Peyer's patch (tissue), 4 donors: ENCODE measurements at regions not wholly inside any gene's neighbourhood (a gene's known extent, or its start where the extent isn't known, plus 50 kb on each side); places are given as distances from the start of the nearest gene placed in this dataset.
"Not testable (repeated sequence)": the region's sequence is repeated elsewhere in the genome, so short reads cannot be mapped to it uniquely, and the experiment has no call there.

Experiments used
- CTCF ChIP-seq, 6 experiments: fragments of 450-650 bp in 4 of 6; fragments of 200-600 bp in 2 of 6; sonication (generic) in 1 of 6; IDR thresholded peaks; one replicate each; pipeline ENCODE4 v1.5.1; 2017 to 2019; ENCODE audit warnings: antibody characterized with exemption in 6 of 6, mild to moderate bottlenecking in 3 of 6, moderate library complexity in 1 of 6
- POLR2A ChIP-seq, 2 donors: fragments of 450-650 bp; IDR thresholded peaks; one replicate each; pipeline ENCODE4 v1.5.1; 2017; ENCODE audit warnings: antibody characterized with exemption in 2 of 2, mild to moderate bottlenecking in 2 of 2, moderate library complexity in 2 of 2

- not testable (repeated sequence) for TF ChIP-seq CTCF, POLR2A (IDR thresholded peaks at IDR 0.05)
Measured at GRCh38 chr2:89786642-89787041, 1095.2 kb downstream of the RPIA start.
